Chondrocyte (in vitro differentiated cells): ENCODE measurements at regions not wholly inside any gene's neighbourhood (a gene's known extent, or its start where the extent isn't known, plus 50 kb on each side); places are given as distances from the start of the nearest gene placed in this dataset.

Experiments used
- DNase-seq: peaks from one replicate; pipeline ENCODE4 v3.0.0; 2021; ENCODE audit warnings: mixed read lengths, low spot score
- H3K27ac Mint-ChIP-seq: one replicate; pipeline ENCODE4 v1.8.0; 2021; ENCODE audit warnings: mild to moderate bottlenecking, moderate library complexity, mixed read lengths; ENCODE audit not compliant: unreplicated experiment
- H3K27me3 Mint-ChIP-seq: 2 replicates; pipeline ENCODE4 v1.8.0; 2021; ENCODE audit warnings: low read depth, mixed read lengths
- H3K36me3 Mint-ChIP-seq: 2 replicates; pipeline ENCODE4 v1.8.0; 2021; ENCODE audit warnings: low read depth, mixed read lengths
- H3K4me1 Mint-ChIP-seq: 2 replicates; pipeline ENCODE4 v1.8.0; 2021; ENCODE audit warnings: low read depth, mild to moderate bottlenecking, mixed read lengths
- H3K4me3 Mint-ChIP-seq: one replicate; pipeline ENCODE4 v1.8.0; 2021; ENCODE audit warnings: mild to moderate bottlenecking, moderate library complexity, mixed read lengths; ENCODE audit not compliant: unreplicated experiment
- H3K9me3 Mint-ChIP-seq: 2 replicates; pipeline ENCODE4 v1.8.0; 2021; ENCODE audit warnings: low read depth, mixed read lengths
- CTCF ChIP-seq: fragments of 200-600 bp; sonication (generic); IDR thresholded peaks from 2 replicates; pipeline ENCODE4 v1.5.0; 2021; ENCODE audit warnings: antibody characterized with exemption, mild to moderate bottlenecking, moderate library complexity

GRCh38 chr17:14019186-14019956, 49.9 kb upstream of the COX10 start:
- Mint-ChIP-seq H3K9me3 (no peaks in the 10 kb centered on the region), H3K4me1 (peaks cover 8% of the 10 kb centered on the region), H3K36me3 (no peaks in the 10 kb centered on the region), H3K27ac (no peak overlapping the region), H3K27me3 (no peaks in the 10 kb centered on the region), H3K4me3 (no peak overlapping the region)
- no peak for DNase-seq
- no peak for TF ChIP-seq CTCF
